ENCODE measurements at regions not wholly inside any gene's neighbourhood (a gene's known extent, or its start where the extent isn't known, plus 50 kb on each side); places are given as distances from the start of the nearest gene placed in this dataset.
"Not testable (repeated sequence)": the region's sequence is repeated elsewhere in the genome, so short reads cannot be mapped to it uniquely, and the experiment has no call there.

DNA sequence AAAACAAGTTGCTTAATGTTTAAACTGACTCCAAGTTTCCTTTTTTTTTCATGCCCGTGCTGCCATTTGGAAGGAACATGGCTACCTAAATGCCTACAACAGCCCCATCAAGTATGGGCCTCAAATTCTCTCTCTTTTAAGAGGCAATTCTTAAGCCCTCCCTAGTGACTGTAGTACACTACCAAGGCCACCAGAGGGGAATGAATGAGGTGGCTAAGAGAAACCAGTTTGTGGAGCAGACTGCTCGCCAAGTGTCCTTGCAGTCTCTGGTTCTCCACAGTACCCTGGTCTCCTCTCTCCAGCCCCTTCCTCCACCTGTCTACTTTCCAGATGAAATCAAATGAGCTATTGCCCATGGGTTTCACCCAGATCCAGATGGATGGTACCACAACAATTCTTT is 1809.6 kb downstream of the BRINP3 start:
- DNase-seq (ENCODE audit: low read depth in 2 of 3, low spot score in 1 of 3) = no peak

DNA sequence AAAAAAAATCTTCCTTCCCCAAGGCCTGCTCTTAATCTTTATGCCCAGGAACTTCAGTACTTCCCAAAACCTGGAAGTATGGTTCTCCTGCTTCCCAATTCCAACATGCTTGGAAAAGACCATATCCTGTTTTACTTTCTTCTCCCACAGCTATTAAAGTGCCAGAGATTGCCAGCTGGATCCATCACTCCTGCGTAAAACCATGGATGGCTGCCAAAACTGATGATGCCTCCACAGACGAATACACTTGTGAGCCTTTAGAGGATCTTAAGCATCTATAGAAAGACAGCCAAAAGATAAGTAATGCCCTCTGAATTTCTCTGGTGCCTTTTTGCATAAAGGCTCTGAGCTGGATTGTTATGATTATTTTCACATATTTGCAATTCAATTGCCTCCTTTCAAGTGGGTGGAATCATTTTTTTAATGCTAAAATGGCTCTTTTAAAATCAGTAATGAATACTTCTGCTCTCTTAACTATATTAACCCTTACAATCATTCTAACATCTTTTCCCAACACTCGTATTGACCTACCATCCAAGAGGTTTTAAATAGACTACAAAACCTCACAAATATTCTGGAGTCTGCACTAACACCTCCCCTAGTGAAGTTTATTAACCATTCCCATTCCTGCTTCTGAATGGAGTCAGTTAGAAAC is 1807.8 kb downstream of the BRINP3 start:
- no peak for DNase-seq (ENCODE audit: low read depth in 2 of 3, low spot score in 1 of 3)

DNA sequence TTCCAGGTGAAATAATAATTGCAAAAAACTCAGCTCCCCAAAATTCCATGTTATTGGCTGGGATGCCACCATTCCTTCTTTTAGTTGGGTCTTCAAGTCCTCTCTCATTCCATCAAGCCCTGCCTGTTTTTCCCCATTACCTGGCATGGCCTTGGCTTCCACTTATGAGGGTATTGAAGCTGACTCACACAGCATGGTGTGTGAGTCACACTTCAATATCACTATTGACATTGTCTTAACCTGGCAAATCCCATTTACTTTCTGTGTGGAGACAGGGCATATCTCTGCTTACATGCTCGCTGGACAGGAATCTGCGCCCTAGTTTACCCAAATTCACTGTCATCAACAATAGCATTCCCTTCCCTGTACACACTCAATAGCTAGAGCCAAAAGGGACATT is 1806.8 kb downstream of the BRINP3 start:
- DNase-seq (ENCODE audit: low read depth in 2 of 3, low spot score in 1 of 3) = no peak

DNA sequence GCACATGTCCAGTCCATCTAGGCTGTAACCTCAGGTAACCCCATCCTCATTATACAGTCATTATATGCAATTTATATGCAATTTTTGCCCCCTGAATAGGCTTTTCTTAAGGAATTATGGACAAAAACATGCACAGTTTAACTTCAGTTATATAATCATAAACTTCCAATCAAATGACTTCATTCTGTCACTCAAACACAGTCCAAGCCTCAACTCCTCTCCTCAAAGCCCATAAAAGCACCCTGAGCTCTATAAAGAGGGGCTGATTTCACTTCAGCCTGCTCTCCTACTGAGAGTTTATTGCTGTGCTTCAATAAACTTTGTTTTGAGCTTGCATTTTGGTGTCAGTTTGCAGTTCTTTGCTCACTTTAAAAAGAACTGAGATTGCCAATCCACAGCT is 1805.5 kb downstream of the BRINP3 start:
- DNase-seq (ENCODE audit: low read depth in 2 of 3, low spot score in 1 of 3) = no peak

DNA sequence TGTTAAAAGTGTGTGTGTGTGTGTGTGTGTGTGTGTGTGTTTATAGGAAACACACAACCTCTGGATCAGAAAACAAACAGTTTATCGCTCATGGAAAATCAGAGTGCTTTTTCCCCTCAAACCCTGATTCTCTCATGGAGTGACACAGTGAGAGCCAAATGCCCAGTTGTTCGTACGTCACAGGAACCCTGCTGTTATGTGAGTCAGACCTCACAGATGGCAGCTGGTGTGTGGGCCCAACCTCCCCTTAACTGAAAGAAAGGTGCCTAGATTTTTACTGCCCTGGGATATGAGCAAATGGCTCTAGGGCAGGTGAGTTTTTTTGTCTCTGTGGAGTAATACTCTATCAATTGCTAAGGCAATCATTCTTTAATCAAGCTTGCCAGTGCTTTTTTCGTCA is 1788.1 kb downstream of the BRINP3 start:
- no peak for DNase-seq (ENCODE audit: low read depth in 2 of 3, low spot score in 1 of 3)

DNA sequence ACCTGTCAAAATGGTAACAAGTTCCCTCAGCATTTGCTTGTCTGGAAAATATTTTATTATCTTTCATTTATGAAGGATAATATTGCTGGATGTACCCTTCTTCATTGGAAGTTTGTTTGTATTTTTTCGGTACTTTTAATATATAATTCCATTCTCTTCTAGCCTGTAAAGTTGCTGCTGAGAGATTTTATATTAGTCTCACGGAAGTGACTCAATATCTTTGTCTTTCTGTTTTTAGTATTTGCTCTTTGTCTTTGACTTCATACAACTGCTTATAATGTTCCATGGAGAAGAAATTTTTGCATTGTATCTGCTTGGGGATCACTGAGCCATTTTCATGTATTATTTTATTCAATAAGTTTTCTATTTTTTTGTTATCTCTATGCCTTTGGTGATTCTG is 1777.5 kb downstream of the BRINP3 start:
- no peak for DNase-seq (ENCODE audit: low read depth in 2 of 3, low spot score in 1 of 3)

DNA sequence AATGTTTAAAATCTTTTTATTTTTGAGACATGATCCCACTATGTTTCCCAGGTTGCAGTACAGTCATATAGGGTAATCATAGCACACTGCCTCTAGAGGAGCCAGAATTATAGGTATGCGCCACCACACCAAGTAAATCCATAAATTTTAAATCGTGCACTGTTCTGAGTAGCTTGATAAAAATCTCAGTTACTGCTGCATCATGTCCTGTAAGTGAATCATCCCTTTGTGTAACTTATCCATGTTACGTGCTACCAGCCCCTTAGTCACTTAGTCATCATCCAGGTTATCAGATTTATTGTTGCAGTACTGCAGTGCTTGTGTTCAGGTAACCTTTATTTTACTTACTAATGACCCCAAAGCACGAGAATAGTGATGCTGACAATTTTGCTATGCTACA is 1770.9 kb downstream of the BRINP3 start:
- DNase-seq (ENCODE audit: low read depth in 2 of 3, low spot score in 1 of 3) = no peak

DNA sequence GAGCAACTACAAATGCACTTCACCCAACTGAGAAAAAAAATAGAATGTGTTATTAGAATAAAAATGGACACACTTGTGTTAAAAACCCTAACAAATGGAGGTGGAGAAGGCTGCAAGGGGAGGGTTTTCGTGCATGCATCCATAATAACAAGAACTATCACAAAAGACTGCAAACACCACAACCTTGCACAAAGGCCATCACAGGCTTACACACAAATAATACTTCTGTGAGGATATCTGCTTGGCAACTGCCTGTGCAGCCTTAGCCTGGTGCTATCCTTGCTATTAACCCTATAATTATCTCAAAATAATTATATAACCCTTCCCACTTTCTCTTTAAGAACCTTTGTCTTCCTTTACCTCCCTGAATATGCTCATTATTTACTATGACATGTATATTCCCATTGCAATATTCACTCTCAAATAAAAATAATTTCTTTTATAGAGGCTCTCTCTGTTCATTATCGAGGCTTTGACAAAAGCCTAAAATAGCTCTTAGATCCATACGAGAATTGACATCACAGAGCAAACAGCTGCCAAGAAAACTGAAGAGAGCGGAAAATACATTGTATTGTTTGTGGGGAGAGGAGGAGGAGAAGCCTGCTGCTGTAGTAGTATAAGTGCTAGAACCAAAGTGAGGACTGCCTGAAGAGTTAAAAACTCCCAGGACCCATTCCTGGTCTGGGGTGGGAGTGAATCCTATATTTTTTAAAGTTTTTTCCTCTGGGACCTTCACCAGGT is 1768.7 kb downstream of the BRINP3 start:
- no peak for DNase-seq (ENCODE audit: low read depth in 2 of 3, low spot score in 1 of 3)

DNA sequence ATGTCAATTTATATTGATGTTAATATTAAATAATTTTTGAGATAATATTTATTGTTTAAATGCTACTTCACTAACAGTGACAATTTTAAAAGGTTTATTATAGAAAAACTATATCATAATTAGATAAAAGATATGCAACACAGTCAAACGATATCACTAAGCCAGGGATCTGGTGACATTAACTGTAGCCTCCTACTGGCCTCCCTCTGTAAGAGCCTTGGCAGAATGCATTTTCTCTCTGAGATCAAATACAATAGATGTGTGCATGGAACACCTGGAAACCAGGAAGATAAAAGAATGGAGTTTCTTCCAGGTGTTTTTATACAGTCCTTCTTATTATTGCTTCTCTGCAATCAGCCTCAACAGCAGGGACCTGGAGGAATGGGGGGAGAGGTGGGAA is 1762.1 kb downstream of the BRINP3 start:
- DNase-seq (ENCODE audit: low read depth in 2 of 3, low spot score in 1 of 3) = no peak

DNA sequence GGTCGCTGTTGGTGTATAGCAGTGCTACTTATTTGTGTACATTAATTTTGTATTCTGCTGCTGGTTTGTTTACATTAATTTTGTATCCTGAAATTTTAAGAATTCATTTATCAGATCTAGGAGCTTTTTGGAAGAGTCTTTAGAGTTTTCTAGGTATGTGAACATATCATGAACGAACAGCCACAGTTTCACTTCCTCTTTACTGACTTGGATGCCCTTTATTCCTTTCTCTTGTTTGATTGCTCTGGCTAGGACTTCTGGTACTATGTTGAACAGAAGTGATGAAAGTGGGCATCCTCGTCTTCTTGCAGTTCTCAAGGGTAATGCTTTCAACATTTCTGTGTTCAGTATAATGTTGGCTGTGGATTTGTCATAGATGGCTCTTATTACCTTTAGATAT is 1757.9 kb downstream of the BRINP3 start:
- no peak for DNase-seq (ENCODE audit: low read depth in 2 of 3, low spot score in 1 of 3)

DNA sequence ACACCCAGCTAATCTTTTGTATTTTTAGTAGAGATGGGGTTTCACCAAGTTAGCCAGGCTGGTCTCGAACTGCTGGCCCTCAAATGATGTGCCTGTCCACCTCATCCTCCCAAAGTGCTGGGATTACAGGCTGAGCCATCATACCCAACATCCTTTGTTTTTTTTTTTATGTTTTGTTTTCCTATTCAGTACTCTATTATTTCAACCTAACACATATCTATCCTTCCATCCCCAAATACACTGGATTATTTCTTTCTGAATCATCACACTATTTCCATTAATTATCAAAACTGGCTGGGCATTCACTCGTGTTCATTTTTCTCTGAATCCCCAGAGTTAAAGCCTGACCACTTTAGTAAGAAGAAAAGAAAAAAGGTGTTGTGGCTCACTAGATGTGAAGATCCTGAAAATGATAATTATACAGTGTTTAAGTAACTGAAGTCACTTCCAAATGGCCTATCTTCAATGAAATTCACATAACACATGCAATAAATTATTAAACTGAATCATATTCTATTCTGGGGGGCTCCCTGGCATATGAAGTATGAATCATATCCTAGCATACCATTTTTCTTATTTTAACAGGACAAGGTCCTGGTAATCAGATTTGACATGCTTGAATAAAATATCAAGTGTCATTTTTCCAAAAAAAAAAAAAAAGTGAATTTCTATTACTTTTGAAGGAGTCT is 1754.2 kb downstream of the BRINP3 start:
- DNase-seq (ENCODE audit: low read depth in 2 of 3, low spot score in 1 of 3) = no peak

DNA sequence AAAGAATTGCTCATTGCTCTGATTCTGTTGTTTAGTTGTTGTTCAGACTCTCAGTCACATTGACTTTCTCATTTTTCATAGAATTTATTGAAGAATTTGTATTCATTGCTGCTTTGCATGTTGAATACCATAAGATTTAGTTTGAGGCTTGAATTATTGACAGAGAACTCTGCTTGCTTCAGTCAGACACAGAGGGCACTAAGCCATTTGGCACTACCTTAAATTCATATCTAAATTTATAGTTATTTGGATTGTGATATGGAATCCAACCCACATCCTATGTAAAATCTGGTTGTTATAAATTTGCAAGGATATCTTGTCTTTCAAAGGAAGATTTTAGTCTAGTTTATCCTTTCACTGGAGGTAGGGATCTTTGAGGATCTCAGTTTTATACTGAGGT is 1748.6 kb downstream of the BRINP3 start:
- DNase-seq (ENCODE audit: low read depth in 2 of 3, low spot score in 1 of 3) = no peak

DNA sequence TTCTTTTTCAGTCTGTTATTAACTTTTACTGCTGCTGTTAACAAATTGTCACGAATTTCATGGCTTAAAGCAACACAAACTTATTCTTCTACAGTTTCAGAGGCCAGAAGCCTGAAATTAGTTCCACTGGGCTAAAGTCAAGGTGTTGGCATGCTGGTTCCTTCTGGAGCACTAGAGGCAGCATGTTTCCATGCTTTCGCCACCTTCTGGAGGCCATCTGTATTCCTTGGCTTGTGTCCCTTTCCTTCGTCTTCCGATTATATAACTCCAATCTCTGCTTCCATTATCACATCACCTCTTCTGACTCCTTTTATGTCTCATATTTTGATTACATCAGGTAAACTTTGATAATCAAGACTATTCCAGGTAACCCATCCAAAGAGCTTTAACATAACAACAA is 1742.1 kb downstream of the BRINP3 start:
- no peak for DNase-seq (ENCODE audit: low read depth in 2 of 3, low spot score in 1 of 3)

DNA sequence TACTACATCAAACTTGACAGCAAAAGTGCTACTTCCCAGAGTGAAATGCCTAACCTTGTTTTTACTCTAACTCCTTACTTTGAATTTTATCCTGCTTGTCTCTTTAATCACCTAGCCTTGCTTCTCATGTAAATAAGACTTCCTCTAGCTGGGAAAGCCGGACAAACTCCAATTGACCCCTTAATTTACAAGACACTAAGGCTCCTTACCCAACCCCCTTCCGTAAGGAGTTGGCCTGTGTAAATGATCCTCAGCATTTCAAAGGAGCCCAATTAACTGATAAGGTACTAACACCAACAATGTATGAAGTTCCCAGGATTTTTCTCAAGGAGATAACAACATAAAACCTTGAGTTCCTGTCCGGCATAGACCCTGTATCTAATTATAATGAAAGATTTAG is 1728.4 kb downstream of the BRINP3 start:
- DNase-seq (ENCODE audit: low read depth in 2 of 3, low spot score in 1 of 3) = not testable (repeated sequence)

DNA sequence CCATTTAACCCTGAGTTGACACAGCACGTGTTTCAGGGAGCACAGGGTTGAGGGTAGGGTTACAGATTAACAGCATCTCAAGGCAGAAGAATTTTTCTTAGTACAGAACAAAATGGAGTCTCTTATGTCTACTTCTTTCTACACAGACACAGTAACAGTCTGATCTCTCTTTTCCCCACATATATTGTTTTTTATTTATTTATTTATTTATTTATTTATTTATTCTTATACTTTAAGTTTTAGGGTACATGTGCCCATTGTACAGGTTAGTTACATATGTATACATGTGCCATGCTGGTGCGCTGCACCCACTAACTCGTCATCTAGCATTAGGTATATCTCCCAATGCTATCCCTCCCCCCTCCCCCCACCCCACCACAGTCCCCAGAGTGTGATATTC is 1725.6 kb downstream of the BRINP3 start:
- not testable (repeated sequence) for DNase-seq (ENCODE audit: low read depth in 2 of 3, low spot score in 1 of 3)

DNA sequence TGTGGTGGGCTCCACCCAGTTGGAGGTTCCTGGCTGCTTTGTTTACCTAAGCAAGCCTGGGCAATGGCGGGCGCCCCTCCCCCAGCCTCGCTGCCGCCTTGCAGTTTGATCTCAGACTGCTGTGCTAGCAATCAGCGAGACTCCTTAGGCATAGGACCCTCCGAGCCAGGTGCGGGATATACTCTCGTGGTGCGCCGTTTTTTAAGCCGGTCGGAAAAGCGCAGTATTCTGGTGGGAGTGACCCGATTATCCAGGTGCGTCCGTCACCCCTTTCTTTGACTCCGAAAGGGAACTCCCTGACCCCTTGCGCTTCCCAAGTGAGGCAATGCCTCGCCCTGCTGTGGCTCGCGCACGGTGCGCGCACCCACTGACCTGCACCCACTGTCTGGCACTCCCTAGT is 1719.9 kb downstream of the BRINP3 start:
- not testable (repeated sequence) for DNase-seq (ENCODE audit: low read depth in 2 of 3, low spot score in 1 of 3)

DNA sequence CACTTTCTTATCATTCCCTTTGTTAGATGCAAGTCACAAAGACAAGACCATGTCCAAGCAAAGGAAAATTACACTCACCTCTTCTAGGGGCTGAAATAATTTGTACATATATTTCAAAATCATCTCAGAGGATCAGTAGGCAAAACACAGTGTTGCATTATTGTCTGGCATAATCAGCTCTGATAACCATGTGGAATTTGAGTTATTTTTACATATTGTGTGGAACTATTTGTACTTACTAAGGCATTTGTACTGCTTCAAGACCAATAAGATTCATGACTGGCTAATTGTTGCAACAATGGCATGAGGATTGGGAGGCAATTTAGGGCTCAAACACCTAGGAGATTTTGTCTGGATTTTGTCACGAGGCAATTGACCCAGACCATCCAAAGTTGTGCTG is 1716.4 kb downstream of the BRINP3 start:
- DNase-seq (ENCODE audit: low read depth in 2 of 3, low spot score in 1 of 3) = no peak

DNA sequence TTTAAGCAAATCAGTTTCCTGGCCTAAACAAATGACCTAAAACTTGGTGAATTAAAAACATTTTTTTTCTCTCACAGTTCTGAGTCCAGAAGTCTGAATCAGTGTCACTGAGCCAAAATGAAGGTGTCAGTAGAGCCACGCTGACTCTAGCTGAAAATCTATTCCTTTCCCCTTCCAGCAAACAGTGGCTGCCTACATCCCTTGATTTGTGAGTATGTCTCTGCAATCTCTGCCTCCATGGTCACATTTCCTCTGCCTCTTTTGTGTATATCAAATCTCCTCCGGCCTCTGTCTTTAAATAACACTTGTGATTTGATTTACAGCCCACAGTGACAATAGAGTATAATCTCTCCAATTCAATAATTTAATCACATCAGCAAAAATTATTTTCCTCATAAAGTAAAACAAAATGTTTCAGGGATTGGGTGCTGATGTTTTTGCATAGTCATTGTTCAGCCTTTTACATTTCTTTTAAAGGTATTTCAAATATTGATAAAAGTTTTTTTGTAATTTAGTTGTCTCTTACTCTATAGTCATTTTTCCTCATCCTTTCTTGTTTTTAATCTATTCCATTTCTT is 1715.4 kb downstream of the BRINP3 start:
- no peak for DNase-seq (ENCODE audit: low read depth in 2 of 3, low spot score in 1 of 3)

DNA sequence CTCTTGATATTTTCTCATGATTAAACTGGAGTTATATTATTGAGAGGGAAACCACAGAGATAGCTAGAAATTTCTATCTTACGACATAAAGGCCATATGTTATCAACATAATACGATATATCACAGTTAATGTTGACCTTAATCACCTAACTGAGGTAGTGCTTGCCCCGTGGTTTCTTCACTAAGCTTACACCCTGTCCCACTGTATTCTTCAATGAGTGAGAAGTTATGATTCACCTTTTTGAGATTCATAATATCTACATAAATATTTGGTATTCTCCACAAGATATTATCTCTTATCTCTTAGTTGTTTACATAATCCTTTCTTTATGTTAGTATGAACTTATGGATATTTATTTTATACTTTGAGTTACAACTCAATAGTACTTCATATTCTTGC is 1714.1 kb downstream of the BRINP3 start:
- DNase-seq (ENCODE audit: low read depth in 2 of 3, low spot score in 1 of 3) = no peak

DNA sequence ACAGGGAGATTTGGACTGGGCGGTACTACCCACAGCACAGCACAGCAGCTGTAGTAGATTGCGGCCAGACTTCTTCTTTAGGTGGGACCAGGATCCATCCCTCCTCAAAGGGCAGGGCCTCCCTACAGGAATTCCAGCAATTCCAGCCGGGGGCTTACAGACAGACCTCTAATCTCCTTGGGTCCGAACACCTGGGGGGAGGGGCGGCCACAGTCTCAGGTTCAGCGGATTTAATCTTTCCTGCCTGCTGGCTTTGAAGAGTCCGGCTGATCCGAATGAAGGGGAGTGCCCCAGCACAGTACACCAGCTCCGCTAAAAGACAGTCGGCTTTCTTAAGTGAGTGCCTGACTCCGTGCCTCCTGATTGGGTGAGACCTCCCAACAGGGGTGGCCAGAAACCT is 1708.5 kb downstream of the BRINP3 start:
- DNase-seq (ENCODE audit: low read depth in 2 of 3, low spot score in 1 of 3) = no peak

DNA sequence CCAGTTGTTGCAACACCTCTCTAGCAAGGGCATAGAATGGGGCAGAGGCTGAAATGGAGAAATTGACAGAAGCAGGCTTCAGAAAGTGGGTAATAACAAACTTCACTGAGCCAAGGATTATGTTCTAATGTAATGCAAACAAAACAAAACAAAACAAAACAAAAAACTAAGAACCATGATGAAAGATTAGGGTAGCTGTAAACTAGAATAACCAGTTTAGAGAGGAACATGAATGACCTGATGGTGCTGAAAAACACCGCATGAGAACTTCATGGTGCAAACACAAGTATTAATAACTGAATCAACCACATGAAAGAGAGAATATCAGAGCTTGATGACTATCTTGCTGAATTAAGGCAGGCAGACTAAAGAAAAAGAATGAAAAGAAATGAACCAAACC is 1707.7 kb downstream of the BRINP3 start:
- no peak for DNase-seq (ENCODE audit: low read depth in 2 of 3, low spot score in 1 of 3)

DNA sequence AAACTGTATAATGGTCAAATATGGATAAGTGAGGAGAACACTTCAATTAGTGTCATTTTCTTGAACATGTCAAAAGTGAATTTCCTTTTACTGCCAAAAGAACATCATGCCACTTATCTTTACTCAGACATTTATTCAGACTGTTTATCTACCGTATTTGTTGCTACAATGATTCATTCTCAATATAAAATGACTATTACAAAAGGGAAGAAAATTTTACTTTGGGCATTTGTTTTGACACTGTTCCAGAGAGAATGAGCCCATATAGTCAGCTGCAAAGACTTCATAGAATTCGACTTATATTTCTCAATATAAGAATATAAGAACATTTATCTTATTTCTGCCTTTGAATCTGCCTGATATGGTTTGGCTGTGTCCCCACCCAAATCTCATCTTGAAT is 1699.1 kb downstream of the BRINP3 start:
- no peak for DNase-seq (ENCODE audit: low read depth in 2 of 3, low spot score in 1 of 3)

All from stimulated activated CD4-positive, alpha-beta T cell treated with anti-CD3 and anti-CD28 coated beads, Interleukin-12 subunit alpha, Interleukin-12 subunit beta, amount 100 ng/mL, for 48 hours (primary cell).